ENCODE measurements at regions not wholly inside any gene's neighbourhood (a gene's known extent, or its start where the extent isn't known, plus 50 kb on each side); places are given as distances from the start of the nearest gene placed in this dataset.

DNA sequence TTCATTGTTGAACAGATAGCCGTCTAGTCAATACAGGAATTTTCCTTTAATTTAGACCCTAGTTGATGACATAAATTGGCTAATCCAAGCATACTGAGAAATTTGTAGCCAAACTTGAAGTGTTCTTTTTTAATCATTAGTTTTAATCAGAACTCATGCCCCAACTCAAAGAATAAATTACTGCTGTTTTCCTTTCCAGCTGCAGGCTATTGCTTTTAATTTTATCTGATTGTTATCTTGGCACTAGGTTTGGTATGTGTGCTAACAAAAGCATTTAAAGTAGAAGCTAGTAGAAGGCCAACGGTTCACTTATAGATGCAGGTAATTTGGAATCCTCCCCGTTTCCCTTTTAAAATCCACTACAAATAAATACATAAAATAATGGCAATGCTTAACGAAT, 188.5 kb downstream of the CD109 start:
- TF ChIP-seq EZH2 (IDR thresholded peaks at IDR 0.05; ENCODE audit: low read length, unreplicated experiment): no peak
- TF ChIP-seq, protein P1, sequence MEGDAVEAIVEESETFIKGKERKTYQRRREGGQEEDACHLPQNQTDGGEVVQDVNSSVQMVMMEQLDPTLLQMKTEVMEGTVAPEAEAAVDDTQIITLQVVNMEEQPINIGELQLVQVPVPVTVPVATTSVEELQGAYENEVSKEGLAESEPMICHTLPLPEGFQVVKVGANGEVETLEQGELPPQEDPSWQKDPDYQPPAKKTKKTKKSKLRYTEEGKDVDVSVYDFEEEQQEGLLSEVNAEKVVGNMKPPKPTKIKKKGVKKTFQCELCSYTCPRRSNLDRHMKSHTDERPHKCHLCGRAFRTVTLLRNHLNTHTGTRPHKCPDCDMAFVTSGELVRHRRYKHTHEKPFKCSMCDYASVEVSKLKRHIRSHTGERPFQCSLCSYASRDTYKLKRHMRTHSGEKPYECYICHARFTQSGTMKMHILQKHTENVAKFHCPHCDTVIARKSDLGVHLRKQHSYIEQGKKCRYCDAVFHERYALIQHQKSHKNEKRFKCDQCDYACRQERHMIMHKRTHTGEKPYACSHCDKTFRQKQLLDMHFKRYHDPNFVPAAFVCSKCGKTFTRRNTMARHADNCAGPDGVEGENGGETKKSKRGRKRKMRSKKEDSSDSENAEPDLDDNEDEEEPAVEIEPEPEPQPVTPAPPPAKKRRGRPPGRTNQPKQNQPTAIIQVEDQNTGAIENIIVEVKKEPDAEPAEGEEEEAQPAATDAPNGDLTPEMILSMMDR (conservative IDR thresholded peaks at IDR 0.05; ENCODE audit: low read depth, low read length): no peak
- no peak for TF ChIP-seq EZH2phosphoT487 (IDR thresholded peaks at IDR 0.05; ENCODE audit: borderline replicate concordance, low read length)
